Mucosa of descending colon (tissue), 3 donors: ENCODE measurements at regions not wholly inside any gene's neighbourhood (a gene's known extent, or its start where the extent isn't known, plus 50 kb on each side); places are given as distances from the start of the nearest gene placed in this dataset.

Experiments
- ATAC-seq: fragments of 200-7000 bp; cut with Tn5 transposase; one replicate; pipeline ENCODE4 v1.9.1; 2020; ENCODE audit warnings: mild to moderate bottlenecking, moderate library complexity
- DNase-seq, 3 donors: peaks; one replicate each; pipeline ENCODE4 v3.0.0-alpha.2; 2020
- H3K36me3 ChIP-seq: fragments of 200-600 bp; one replicate; pipeline ENCODE4 v1.8.0; 2021; ENCODE audit warnings: low read depth, mild to moderate bottlenecking
- H3K4me1 ChIP-seq: fragments of 200-600 bp; one replicate; pipeline ENCODE4 v1.8.0; 2021; ENCODE audit warnings: low read depth, mild to moderate bottlenecking
- H3K4me3 ChIP-seq: fragments of 200-600 bp; one replicate; pipeline ENCODE4 v1.8.0; 2021; ENCODE audit warnings: mild to moderate bottlenecking
- H3K9me3 ChIP-seq: fragments of 200-600 bp; one replicate; pipeline ENCODE4 v1.8.0; 2021; ENCODE audit warnings: mild to moderate bottlenecking
- CTCF ChIP-seq: fragments of 200-600 bp; IDR thresholded peaks from one replicate; pipeline ENCODE4 v1.8.0; 2022; ENCODE audit warnings: antibody characterized with exemption, mild to moderate bottlenecking
- intact Hi-C, 2 donors: fragments of 100-400 bp; cut with DNase I in 1 of 2; cut with micrococcal nuclease in 1 of 2; formaldehyde crosslinking; loops; one replicate each; pipeline versions ENCODE4 v1.11.0 to v1.11.1; 2022; cut with DNase I, micrococcal nuclease
- donor health status: DM: no; HTN: no; CAD: no; lungs with moderate emphysema.
- donor health status: DM: no; HTN: no; CAD: no.
- donor health status: DM: no; HTN: yes; CAD: no.

DNA sequence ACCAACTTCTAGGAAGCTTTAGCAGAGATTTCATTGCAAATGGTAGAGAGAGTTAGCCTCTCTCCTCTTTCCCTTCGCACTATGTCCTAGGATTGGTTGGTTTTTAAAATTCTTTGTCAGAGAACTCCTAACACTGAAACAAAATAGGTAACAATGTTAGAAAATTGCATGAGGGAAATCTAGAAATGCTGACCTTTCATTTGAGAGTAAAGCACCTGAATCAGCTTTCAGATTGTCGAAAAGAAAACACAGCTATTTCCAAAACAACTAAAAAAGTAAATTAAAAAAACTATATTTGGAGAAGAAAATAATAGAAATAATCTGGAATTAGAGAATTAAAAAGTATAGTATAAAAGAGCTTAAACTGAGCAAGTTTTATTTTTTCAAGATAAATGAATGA lies 108.1 kb upstream of the GK2 start:
- Histone ChIP-seq H3K36me3 (no peaks in the 10 kb centered on the region), H3K4me3 (no peak overlapping the region), H3K9me3 (no peaks in the 10 kb centered on the region), H3K4me1 (no peaks in the 10 kb centered on the region)
- no peak for ATAC-seq
- DNase-seq, result no peak
- no peak for TF ChIP-seq CTCF
- intact Hi-C loops, result no loop called here

DNA sequence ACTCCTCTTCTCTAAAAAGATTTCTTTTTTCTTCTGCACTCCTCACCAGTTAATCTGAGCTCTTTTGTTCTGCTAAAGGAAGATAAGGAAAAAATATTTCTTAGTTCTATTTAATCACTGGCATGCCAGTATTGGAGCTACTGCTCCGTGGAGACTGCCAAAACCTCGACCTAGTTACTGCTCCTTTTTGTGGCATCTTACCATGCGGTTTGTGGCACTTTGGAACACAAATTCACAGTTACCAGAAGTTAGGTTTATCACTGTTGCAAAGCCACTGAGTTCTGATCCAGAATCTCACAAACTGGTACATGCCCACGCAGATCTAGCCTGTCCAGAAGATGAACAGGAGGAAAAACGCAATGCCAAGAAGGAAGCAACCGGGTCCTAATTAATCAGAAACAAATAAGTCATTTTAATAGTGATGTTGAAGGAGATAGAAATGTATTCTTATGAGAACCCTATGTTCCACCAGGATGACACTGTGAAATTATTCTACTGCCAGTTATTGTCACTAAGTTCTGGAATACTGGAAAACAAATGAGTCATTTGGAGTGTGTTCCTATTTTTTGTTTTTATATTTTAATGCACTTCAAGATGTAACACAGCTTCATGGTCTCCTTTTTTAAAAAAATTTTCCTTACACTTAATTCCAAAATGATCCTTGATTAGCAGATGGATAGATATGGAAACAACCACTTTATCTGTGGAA lies 106.7 kb upstream of the GK2 start:
- Histone ChIP-seq H3K9me3 (no peaks in the 10 kb centered on the region), H3K4me3 (no peak overlapping the region), H3K4me1 (no peaks in the 10 kb centered on the region), H3K36me3 (no peaks in the 10 kb centered on the region)
- intact Hi-C loops, result no loop called here
- ATAC-seq (no peak), DNase-seq (no peak)
- TF ChIP-seq CTCF, result no peak

DNA sequence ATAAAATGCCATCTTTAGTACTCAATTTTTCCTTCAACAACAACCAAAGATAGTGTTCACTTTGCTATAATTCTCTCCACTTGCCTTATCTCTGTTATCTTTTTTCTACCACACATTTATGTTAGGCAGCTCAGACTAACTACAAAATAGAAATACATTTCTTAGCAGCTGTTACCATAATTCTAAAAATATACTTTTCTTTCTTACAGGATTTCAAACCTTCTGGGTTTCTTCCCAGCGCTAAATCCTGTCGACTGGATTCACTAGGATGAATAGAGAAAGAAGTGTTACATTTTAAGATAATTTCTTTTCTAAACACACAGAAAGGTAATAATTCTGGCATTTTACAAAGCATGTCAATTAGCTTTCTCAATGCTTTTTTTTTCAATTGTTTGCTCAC lies 105.5 kb upstream of the GK2 start:
- H3K4me1 ChIP-seq, result no peaks in the 10 kb centered on the region
- no peak overlapping the region for H3K4me3 ChIP-seq
- H3K36me3 ChIP-seq, result no peaks in the 10 kb centered on the region
- no peak for TF ChIP-seq CTCF
- ATAC-seq (no peak), DNase-seq (no peak)
- intact Hi-C loops, result no loop called here
- no peaks in the 10 kb centered on the region for H3K9me3 ChIP-seq

GRCh38 chr4:79512363-79512762 lies 104.3 kb upstream of the GK2 start:
- TF ChIP-seq CTCF, result no peak
- DNase-seq (no peak), ATAC-seq (no peak)
- H3K4me1 ChIP-seq, result no peaks in the 10 kb centered on the region
- intact Hi-C loops, result no loop called here
- no peaks in the 10 kb centered on the region for H3K36me3 ChIP-seq
- no peak overlapping the region for H3K4me3 ChIP-seq
- no peaks in the 10 kb centered on the region for H3K9me3 ChIP-seq

DNA sequence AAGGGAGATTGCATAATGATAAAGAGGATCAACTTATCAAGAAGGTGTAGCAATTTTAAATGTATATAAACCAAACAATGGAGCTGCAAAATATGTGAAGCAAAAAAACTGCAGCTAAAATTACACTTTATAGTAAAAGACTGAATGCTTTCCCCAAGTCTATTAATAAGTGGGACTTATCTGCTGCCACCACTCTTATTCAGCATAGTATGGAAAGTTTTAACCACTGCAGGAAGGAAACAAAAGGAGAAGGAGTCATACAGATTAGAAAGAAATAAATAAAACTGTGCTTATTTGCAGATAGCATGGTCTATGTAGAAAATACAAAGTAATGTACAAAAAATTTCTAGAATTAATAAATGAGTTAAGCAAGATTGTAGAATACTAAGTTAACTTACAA lies 94.1 kb upstream of the GK2 start:
- DNase-seq (no peak), ATAC-seq (no peak)
- Histone ChIP-seq H3K4me3 (no peak overlapping the region), H3K9me3 (no peaks in the 10 kb centered on the region), H3K4me1 (no peaks in the 10 kb centered on the region), H3K36me3 (no peaks in the 10 kb centered on the region)
- TF ChIP-seq CTCF, result no peak
- intact Hi-C loops, result no loop called here

- ATAC-seq (no peak), DNase-seq (no peak)
- Histone ChIP-seq H3K4me3 (no peak overlapping the region), H3K36me3 (no peaks in the 10 kb centered on the region), H3K4me1 (no peaks in the 10 kb centered on the region), H3K9me3 (no peaks in the 10 kb centered on the region)
- intact Hi-C loops, result no loop called here
- TF ChIP-seq CTCF, result no peak
Measured at GRCh38 chr4:79498282-79498681, 90.3 kb upstream of the GK2 start.
